Colonic mucosa (tissue), 4 donors: ENCODE measurements at regions not wholly inside any gene's neighbourhood (a gene's known extent, or its start where the extent isn't known, plus 50 kb on each side); places are given as distances from the start of the nearest gene placed in this dataset.

Source experiments
- DNase-seq: peaks from one replicate; pipeline ENCODE4 v3.0.0-alpha.2; 2020
- H3K27ac ChIP-seq: fragments of 200-600 bp; one replicate; pipeline ENCODE4 v1.8.0; 2021
- H3K27me3 ChIP-seq: fragments of 200-600 bp; one replicate; pipeline ENCODE4 v1.8.0; 2021
- H3K36me3 ChIP-seq: fragments of 200-600 bp; one replicate; pipeline ENCODE4 v1.8.0; 2021
- H3K4me1 ChIP-seq: fragments of 200-600 bp; one replicate; pipeline ENCODE4 v1.8.0; 2021; ENCODE audit warnings: mild to moderate bottlenecking
- H3K4me3 ChIP-seq: fragments of 200-600 bp; one replicate; pipeline ENCODE4 v1.8.0; 2021
- H3K9ac ChIP-seq, 2 donors: one replicate each; pipeline ENCODE4 v1.7.0; 2013; ENCODE audit warnings: control low read depth in 2 of 2, low read depth in 2 of 2, low read length in 2 of 2
- H3K9me3 ChIP-seq: fragments of 200-600 bp; one replicate; pipeline ENCODE4 v1.8.0; 2021
- intact Hi-C: fragments of 100-400 bp; cut with DNase I; formaldehyde crosslinking; loops from one replicate; pipeline ENCODE4 v1.14.1; 2022
- TF ChIP-seq, protein P1 (sequence below): fragments of 200-600 bp; IDR thresholded peaks from one replicate; pipeline ENCODE4 v1.8.0; 2022; ENCODE audit warnings: antibody characterized with exemption, mild to moderate bottlenecking
- donor health status: healthy.
- donor health status: DM: no; HTN: no; CAD: no.
- donor health status: DM: no; HTN: no; CAD: no.

DNA sequence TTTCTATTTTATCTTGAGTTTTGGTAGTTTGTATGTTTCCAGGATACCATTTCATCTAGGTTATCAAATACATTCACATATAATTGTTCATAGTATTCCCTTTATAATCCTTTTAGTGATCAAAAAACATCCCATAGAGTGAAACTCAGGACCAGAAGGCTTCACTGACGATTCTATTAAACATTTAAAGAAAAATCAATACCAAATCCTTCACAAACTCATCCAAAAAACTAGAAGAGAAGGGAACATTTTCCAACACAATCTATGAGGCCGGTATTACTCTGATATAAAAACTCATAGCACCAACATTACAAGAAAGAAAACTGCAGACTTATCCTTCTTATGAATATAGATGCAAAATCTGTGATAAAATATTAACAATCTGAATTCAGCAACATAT, 203.4 kb downstream of the ANKRD50 start:
- Histone ChIP-seq H3K27ac (no peak overlapping the region), H3K9me3 (no peaks in the 10 kb centered on the region), H3K9ac (no peak overlapping the region), H3K36me3 (no peaks in the 10 kb centered on the region), H3K4me1 (no peaks in the 10 kb centered on the region), H3K27me3 (no peaks in the 10 kb centered on the region), H3K4me3 (no peak overlapping the region)
- DNase-seq = no peak
- intact Hi-C loops = no loop called here
- TF ChIP-seq, protein P1, sequence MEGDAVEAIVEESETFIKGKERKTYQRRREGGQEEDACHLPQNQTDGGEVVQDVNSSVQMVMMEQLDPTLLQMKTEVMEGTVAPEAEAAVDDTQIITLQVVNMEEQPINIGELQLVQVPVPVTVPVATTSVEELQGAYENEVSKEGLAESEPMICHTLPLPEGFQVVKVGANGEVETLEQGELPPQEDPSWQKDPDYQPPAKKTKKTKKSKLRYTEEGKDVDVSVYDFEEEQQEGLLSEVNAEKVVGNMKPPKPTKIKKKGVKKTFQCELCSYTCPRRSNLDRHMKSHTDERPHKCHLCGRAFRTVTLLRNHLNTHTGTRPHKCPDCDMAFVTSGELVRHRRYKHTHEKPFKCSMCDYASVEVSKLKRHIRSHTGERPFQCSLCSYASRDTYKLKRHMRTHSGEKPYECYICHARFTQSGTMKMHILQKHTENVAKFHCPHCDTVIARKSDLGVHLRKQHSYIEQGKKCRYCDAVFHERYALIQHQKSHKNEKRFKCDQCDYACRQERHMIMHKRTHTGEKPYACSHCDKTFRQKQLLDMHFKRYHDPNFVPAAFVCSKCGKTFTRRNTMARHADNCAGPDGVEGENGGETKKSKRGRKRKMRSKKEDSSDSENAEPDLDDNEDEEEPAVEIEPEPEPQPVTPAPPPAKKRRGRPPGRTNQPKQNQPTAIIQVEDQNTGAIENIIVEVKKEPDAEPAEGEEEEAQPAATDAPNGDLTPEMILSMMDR = no peak

DNA sequence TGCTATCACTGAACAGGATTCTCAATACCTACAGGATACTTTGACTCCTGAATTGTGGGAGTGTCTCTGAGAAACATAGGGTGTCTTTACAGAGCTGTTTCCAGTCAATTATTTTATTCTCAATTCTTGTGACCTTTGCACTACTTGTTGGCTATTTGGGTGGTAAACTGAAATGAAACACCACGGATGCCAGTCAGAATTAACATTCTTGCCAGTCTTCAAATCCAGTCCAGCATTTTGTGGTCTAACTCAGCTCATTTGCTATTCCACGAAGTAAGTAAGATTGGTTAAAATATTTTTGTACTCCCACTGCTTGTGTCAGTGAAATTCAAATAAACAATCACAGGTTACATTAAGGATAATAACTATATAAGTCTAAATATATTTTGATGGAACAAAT, 197.9 kb downstream of the ANKRD50 start:
- Histone ChIP-seq H3K9ac (no peak overlapping the region), H3K27me3 (no peaks in the 10 kb centered on the region)
- intact Hi-C loops = no loop called here

DNA sequence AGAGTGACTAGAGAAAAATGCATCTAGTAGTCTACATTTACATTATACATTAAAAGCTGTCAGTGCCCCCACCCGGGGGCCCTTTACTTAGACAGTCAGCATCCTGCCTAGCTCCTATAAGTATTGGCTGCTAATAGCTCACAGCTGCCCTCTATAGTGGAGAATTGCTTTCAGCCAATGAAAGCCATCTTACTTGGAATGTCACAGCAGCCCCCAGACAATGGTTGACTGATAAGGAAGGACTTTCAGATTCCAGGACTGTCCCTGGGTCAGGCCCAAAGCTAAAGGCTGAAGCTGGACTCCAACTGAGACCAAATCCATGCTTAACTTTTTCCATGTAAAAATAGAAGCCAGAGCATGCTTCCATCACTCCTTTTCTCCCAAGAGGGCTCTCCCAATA, 196.9 kb downstream of the ANKRD50 start:
- DNase-seq = no peak
- no peak overlapping the region for H3K27ac ChIP-seq
- intact Hi-C loops = no loop called here
- no peaks in the 10 kb centered on the region for H3K4me1 ChIP-seq
- TF ChIP-seq, protein P1 = no peak
- no peaks in the 10 kb centered on the region for H3K9me3 ChIP-seq
- no peaks in the 10 kb centered on the region for H3K36me3 ChIP-seq
- H3K9ac ChIP-seq = no peak overlapping the region
- no peak overlapping the region for H3K4me3 ChIP-seq
- no peaks in the 10 kb centered on the region for H3K27me3 ChIP-seq

More for the DNA sequence above, 197.9 kb downstream of the ANKRD50 start:
- Histone ChIP-seq H3K27ac (no peak overlapping the region), H3K36me3 (no peaks in the 10 kb centered on the region), H3K4me3 (no peak overlapping the region), H3K9me3 (no peaks in the 10 kb centered on the region), H3K4me1 (no peaks in the 10 kb centered on the region)
- TF ChIP-seq, protein P1 = no peak
- DNase-seq = no peak

DNA sequence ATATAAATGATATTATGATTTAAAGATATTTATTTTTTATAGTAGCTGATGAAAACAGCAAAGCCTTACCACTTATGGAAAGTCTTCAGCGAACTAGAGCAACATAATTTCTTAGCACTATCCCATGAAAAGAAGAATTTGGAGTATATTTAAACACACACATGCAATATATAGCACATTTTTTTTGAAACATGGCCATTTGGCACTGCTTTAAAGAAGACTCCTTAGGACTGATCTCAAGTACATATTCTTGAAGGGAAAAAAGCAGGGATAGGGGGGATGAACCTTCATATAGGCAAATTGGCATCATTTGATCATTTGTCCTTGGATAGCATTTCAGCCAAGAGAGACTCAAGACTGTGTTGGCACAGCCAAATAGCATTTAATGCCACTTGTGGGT, 193.3 kb downstream of the ANKRD50 start:
- intact Hi-C loops = no loop called here
- no peaks in the 10 kb centered on the region for H3K27me3 ChIP-seq
- H3K4me3 ChIP-seq = no peak overlapping the region
- no peaks in the 10 kb centered on the region for H3K4me1 ChIP-seq
- no peak overlapping the region for H3K9ac ChIP-seq
- H3K36me3 ChIP-seq = no peaks in the 10 kb centered on the region
- DNase-seq = no peak
- no peak overlapping the region for H3K27ac ChIP-seq
- H3K9me3 ChIP-seq = no peaks in the 10 kb centered on the region
- TF ChIP-seq, protein P1 = no peak

DNA sequence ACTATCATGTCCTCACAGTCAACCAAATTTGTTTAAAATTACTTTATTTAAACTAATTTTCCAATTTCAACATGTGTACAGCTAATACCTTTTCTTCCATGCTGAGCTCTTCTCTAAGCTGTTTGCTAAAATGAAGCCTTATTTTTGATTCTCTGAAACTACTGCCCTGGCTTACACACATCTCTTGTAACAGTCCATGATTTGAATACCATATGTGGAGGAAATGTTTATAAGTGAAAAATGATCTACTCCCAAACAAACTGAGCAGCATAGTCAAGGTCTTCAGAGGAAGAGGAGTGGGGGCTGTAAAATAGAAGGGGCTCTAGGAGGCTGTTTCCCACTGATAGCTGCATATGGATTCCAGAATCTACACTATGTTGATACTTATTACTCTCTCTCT, 188.7 kb downstream of the ANKRD50 start:
- H3K27me3 ChIP-seq = no peaks in the 10 kb centered on the region
- H3K9me3 ChIP-seq = no peaks in the 10 kb centered on the region
- no peak overlapping the region for H3K27ac ChIP-seq
- DNase-seq = no peak
- no peaks in the 10 kb centered on the region for H3K4me1 ChIP-seq
- no peak overlapping the region for H3K9ac ChIP-seq
- TF ChIP-seq, protein P1 = no peak
- intact Hi-C loops = no loop called here
- H3K4me3 ChIP-seq = no peak overlapping the region
- H3K36me3 ChIP-seq = no peaks in the 10 kb centered on the region

DNA sequence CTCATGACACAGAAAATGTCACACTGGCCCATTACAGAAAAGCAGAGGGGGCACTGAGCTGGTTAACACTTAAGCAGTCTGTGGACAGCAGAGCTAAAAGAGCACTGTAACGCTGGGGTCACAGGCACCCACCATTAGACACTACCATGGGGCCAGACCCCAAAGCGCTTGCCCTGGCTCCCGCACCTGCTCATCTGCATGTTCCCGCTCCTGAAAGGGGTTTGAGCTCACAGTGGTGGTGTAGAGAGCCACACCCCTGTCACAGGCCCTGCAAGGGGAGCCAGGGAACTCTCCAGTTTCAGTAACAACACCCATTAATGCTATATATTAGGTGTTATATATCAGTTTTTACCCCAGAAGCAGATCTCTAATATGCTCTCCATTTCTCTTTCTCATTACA, 187.0 kb downstream of the ANKRD50 start:
- intact Hi-C loops = no loop called here

More for the DNA sequence above, 187.0 kb downstream of the ANKRD50 start:
- Histone ChIP-seq H3K27ac (no peak overlapping the region), H3K9ac (no peak overlapping the region), H3K4me3 (no peak overlapping the region), H3K4me1 (no peaks in the 10 kb centered on the region), H3K9me3 (no peaks in the 10 kb centered on the region), H3K36me3 (no peaks in the 10 kb centered on the region), H3K27me3 (no peaks in the 10 kb centered on the region)
- DNase-seq = no peak
- TF ChIP-seq, protein P1 = no peak
